GM18868 (cell line): ENCODE measurements at regions not wholly inside any gene's neighbourhood (a gene's known extent, or its start where the extent isn't known, plus 50 kb on each side); places are given as distances from the start of the nearest gene placed in this dataset.

Source experiments
- ATAC-seq: cut with Tn5 transposase; IDR thresholded peaks from one replicate; pipeline ENCODE4 v1.9.1; 2021; ENCODE audit warnings: mild to moderate bottlenecking, moderate library complexity; ENCODE audit not compliant: unreplicated experiment

DNA sequence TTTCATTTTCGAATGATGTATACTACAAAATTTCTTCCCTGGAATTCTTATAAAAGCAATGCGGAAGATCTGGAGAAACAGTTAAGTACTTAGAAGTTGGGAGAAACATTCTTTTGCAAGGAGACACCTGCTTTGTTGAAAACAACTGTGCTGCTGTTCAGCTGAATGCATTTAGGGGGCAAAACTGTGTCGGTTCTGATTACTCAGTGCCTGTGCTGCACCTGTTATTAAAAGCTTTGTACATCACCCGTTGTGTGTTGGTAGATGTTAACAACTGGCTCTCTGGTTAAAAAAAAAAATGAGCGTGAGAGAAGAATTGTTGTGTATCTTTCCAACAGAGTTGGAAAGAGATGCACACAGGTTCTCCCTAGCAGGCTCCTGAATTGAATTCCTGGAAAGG lies 184.1 kb upstream of the HHIP start:
- no peak for ATAC-seq

DNA sequence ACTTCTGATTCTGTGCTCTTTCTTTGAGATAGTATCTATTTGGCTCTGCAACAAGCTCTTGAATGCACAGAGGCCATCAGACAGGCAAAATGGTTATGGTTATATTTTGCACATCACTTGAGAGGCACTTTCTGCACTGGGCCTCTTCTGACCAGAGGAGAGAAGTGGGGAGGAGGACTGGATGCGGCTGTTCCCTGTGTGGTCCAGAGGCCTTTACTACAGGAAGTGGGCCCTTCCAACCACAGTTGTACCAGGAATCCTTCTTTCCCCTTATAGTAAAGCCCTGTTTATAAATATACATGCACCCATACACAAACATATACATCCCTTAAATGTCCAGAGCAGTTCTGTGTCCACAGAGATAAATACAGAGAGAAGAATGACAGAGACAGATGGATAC lies 182.7 kb upstream of the HHIP start:
- no peak for ATAC-seq

DNA sequence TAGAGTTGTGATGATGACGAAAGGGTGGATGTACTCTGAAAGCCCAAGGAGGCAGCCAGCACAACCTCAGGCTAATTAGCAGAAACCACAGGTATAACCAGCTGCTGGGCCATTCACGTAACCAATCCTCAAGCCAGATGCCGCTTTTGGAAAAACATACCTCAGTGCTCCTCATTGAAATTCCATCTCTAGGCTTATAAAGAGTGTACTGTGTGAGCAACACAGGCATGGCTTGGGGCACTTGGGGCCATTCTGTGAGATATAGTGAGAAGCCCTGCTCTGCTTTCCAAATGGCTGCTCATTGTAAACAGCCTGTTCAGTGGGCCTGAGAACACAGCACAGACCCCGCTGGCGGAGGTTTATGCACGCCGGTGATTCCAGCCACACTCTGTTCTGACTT lies 182.1 kb upstream of the HHIP start:
- no peak for ATAC-seq

DNA sequence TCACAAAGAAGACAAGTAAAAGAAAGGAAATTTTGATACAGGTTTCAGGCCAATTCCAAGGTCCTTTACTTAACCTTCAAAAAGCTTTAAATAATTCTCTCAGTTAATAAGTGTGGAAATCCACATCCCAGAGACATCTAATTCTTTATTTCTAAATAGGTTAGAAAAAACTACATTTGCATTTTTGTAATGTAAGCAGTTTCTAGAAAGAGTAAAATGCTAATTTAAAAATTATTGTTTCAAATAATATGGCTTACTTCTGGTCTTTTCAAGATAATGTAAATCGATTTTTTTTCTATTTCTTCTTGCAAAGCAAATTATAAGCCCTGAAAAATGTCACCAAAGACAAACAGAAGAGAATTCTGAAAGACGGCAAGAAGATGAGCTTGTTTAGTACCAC lies 180.4 kb upstream of the HHIP start:
- no peak for ATAC-seq

DNA sequence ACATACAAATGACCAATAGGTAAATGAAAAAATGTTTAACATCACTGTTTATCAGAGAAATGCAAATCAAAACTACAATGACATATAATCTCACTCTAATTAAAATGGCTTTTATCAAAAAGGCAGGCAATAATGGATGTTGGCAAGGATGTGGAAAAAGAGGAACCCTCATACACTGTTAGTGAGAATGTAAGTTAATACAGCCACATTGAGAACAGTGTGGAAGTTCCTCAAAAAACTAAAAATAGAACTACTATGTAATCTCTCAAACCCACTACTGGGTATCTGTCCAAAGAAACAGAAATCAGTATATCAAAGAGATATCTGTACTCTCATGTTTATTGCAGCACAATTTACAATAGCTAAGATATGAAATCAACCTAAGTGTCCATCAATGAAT lies 165.9 kb upstream of the HHIP start:
- no peak for ATAC-seq

DNA sequence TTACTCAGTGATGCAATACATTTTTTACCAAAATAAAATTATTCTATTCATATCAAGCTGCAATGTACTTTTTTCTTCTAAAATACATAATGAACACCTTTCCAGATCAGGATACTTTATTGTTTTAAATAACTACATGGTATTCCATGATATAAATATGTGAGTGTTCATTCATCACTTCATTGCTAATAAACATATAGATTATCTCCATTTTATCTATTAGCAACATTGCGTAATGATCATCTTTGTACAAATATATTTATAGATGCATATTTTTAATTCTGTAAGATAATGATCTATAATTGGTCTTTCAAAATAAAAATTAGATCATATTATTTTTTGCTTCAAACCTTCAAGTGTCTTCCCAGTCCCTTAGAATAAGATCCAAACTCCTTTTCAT lies 156.1 kb upstream of the HHIP start:
- ATAC-seq = no peak

DNA sequence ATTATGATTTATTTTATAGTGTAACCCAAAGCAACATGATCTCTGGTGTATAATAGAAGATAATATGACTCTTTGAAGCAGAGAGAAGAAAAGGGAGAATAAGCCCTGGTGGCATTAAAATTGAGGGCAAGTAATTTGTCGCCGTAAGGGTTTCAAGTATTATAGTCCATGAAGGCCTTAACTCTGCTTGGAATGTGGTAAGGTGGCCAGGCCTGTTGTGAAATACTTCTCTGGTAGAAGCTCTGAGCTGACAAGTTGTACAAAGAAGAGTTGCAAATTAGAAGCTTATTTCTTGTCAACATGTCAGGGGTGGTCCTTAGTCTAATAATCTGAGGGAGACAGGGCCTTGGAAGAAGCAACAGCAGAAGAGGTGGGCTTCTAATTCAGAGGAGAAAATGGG lies 151.7 kb upstream of the HHIP start:
- no peak for ATAC-seq

DNA sequence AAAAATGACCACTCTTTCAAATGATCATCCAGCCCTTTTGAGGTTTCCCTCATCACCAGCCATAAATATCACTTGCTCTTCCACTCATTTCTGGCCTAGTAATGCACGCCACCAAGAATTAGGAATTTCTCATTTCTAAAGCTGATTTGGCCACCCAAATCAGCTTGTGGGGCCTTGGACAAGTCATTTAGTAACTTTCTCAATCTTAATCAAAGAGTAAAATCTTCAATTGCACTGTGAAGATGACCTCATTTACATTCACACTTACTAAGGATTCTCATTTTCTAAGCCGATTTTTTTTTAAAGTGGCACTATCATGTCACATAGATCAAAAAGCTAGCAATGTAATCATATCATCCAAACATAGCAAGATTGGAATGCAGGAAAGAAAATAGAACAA lies 150.0 kb upstream of the HHIP start:
- no peak for ATAC-seq

DNA sequence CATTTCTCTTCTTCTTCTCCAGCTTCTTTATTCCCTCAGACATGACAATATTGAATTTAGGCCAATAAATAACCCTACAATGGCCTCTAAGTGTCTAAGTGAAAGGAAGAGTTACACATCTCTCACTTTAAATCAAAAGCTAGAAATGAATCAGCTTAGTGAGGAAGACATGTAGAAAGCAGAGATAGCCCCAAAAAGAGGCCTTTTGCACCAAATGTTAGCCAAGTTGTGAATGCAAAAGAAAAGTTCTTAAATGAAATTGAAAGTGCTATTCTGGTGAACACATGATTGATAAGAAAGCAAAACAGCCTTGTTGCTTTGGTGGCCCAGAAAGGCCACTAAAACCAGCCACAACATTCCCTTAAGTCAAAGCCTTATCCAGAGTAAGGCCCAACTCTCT lies 146.2 kb upstream of the HHIP start:
- ATAC-seq = peak; percentile 82

DNA sequence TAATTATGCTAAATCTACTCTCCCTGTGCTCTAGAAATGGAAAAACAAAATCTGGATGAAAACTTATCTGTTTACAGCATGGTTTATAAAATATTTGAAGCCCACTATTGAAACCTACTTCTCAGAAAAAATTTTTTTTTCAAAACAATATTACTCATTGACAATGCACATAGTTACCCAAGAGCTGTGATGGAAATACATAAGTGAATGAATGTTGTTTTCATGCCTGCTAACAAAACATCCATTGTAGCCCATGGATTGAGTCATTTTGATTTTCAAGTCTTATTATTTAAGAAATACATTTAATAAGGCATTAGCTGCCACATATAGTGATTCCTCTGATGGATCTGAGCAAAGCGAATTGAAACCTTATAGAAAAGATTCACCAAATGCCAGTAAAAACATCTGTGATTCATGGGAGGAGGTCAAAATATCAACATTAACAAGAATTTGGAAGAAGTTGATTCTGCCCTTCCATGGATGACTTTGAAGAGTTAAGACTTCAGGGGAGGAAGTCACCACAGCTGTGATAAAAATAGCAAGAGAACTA lies 144.7 kb upstream of the HHIP start:
- ATAC-seq = no peak

DNA sequence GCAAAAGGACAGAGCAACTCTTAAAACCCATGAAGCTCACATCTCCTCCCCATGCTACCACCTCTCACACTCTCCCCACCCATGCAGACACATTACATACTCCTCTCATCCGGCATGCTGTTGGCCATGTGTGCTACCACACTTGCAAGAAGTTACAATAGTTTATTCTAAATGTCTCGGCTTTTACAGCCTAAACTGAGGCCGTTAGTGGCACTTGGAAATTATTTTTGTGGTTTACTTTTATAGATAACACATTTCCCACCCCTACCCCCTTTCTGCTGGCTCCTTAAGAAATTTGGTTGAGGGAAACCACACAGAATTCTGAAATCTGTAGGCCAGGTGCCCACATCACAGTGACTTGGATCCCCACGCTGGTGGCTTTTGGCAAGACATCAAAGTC lies 141.1 kb upstream of the HHIP start:
- ATAC-seq = no peak

DNA sequence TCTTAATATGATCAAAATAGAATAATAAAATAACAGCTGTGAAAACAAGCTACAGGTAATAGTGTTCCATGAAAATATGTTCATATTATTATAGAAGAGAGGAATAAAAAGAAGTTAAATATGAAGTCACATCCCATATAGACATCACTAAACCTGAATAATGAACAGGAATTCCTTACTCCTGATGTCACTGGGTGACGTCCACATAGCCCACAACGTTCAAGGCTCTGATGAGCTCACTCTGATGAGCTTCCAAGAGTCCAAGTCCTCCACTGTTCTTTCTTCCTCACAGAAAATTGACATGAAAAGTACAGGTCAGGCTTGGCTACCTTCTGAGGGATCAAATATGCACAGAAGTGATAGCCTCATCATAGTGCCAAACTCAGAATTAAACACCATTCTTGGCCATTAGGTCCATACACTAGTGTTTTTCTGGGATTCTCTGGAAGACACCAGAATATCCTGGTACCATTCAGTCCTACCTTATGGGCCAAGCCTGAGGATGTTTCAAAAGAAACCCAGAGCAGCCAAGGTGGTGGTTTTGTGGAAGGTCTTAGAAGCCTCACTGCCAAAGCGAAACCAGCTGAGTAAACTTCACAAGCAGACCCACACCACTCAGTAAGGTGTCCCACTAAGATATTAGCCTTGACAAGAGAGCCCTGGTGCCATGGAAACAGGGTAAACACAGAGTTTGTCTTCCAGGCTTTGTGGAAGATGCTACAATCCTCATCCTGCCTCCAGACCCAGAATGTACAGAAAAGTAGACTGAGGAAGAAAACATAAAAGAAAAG lies 138.4 kb upstream of the HHIP start:
- ATAC-seq = peak; percentile 48

DNA sequence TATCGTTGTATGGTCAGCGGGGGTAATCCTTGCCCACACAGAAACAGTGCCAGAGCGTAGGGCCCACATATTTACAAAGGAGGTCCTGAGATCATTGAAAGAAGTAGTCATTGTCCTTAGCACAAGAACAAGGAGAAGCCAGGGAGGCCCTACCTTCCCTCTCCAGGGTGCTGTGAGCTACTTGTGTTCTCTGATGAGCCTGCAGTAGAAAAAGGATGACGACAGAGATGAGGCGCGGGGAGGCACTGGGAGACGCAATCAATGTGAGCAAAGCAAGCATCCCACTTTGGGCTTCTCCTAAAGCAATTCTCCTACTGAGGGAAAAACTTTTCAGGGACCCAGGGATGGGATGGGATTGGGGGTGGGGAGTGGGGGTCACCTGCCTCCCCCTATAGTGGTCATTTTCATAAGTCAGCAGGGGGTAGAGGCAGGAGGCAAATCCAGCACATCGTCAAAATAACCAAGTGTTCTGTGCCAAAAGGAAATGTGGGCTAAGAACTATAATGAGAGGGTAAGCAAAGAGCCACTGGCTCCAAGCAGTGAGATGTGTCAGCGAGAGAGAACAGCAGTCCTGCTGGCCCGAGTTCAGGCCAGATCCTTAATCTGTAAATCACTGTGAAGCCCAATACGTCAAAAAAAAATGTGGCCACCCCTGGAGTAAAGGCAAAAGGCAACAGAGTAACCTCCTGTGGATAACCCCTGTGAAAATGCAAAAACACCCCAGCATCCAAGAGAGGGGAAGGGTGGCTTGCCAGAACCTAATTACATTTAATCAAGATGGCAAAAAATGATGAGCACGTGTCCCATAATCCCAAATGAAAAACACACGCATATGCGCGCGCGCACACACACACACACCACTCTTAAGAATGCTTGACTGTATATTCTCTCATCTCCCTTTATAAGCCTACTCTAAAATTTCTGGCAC lies 136.6 kb upstream of the HHIP start:
- ATAC-seq = no peak

DNA sequence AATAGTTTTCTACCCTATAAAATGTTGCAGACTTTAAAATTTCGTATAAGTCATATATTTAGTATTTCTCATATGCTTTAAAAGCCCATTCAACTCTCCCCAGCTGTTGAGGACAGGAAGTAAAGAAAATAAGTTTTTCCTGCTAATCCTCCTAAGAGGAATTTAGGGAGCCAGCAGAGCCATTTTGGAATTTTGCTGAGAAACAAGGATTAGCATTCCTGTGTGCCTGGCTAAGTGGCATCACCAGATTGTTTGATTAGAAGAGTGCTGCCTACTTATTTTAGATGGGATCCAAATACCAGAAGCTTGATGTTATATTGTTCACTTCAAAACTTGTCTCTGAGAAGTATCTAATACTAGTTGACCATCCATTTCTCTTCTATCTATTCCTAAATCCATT lies 131.2 kb upstream of the HHIP start:
- ATAC-seq = no peak

DNA sequence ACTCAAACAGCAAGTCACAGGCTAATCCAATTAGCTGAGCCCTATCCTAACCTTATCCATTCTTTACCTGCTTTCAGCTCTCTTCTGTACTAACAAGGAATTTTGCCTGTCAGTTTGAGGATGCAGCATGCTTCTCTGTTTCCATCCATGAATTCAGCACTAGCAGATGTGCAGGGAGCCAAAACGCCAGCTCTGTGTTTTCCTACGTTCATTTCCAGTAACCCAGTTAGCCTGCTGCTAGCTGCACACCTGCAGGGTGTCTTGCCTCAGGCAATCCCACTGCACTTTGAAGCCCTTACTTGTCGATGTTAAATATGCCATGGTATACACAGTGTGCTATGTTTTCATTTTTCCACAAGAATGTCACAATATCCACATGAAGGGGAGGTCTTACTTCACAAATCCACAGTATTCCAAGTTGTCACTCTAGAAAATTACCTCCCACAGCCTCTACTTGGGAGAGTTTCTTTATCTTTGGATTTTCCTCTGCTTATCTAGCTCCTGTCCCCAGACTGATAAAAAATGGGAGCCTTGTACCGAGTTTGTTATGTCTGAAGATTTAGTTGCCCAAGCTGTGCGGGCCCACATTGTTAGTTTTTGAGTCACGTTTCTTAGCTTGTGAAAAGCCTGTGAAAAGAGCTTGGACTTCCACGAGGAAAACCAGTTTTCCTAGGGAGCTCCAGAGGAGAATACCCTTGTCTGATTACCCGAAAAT lies 127.6 kb upstream of the HHIP start:
- ATAC-seq = no peak

DNA sequence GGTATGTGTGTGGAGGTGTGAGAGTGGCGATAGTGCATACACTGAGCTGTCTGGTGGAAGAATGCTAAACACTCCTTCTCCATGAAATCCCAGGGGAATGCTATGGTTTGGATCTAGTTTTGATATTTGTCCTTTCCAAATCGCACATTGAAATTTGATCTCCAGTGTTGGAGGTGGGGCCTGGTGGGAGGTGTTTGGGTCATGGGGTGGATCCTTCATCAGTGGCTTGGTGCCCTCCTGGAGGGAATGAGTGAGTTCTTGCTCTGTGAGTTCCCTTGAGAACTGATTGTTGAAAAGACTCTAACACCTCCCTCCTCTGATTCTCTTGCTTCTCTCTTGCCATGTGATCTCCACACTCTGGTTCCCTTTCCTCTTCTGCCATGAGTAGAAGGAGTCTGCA lies 114.1 kb upstream of the HHIP start:
- ATAC-seq = no peak

DNA sequence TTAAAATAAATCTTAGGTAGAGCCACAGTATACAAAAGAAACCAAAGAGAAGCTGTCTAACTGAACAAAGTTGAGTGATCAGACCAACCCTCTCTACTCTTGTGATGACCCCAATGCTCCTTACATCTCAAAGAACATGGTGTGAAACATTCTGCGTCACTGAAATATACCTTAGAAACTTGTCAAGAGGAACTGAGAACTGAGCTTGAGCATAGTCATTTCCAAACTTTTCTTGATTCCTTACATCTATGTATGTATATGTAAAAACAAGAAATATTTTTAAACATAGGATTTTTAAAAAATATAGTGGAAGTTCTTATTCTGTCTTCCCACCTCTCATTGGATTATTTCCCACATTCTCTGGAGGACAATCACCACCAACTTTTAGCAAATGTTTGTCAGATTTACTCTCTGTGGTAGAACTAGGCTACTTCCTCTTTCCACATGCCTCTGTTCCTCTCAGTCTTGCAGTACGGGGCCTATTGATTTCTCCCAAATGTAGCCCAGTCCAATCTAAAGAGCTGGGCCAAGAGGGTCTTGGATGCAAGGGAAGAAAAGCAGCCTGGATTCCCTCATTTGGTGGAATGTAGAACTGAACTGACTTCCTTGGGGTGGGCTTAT lies 98.2 kb upstream of the HHIP start:
- peak; percentile 99 for ATAC-seq

DNA sequence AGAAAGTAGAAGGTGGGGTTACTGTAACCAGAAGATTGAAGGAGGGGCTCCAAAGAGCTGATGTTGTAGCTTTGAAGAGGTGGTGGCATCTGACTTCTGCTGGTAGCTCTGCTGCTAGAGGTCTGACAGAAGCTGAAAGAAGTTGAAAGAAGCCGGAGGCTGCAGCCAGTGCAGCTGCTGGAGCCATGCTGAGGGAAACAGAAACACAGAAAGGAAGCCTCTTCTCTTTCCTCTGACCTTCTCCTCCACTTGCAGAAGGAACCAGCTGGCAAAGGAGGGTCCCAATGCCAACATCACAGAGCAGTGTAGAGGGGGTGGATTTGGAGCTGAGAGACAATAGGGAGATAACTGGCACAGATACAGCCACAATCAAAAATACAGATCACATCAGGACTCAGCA lies 89.3 kb upstream of the HHIP start:
- peak; percentile 49 for ATAC-seq

DNA sequence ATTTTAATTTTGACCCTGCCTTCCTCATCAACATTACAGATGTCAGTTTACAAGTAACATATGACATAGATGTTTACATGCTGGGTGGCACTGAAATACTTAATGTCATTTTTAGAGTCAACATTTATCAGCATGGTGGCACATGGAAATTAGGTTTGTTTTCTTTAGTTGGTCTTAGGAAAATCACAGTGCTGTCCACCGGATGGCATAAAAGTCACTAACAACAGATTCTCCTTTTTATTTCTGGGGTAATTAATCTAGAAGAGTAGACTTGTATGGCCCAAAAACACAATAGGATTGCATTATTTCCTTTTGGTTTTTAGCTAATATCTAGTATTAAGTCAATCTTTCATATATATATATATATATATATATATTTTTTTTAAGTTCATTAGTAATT lies 88.6 kb upstream of the HHIP start:
- no peak for ATAC-seq

DNA sequence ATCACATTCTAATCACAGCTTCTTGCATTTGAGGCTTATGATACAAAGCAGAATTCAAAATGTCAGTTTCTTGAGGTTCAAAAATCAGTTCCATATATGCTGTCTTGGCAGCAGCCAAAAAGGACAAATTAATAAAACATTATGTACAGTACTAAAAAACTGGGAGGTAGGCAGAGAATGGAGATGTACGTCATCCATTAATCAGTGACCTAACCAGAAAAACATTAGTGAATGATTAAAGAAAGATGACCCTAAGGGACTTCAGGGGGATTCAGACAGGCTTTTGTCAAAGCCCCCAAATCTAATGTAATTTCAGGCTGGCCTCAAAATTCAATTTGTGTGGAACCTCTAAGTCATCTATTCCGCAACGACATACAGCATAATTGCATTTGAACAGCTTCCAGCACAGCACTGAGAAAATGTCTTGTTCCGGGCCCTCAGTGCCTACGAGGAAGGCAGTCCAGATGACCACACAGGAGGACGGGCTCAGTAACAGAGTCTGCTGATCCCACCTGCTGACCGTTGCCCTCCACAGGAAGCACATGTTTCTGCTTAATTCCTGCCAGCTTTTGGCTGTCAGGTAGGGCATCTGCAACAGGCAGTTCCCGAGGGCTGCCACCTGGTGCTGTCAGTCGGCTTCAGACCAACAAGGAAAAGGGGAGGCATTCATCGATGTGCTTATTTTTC lies 83.8 kb upstream of the HHIP start:
- no peak for ATAC-seq
